Stimulated activated naive B cell treated with anti-CD40 and anti-IgM and Interleukin-4, amounts not matched to agents 10 μg/mL and 1 μg/mL and 100 μg/mL, for 72 hours (primary cell): ENCODE measurements at regions not wholly inside any gene's neighbourhood (a gene's known extent, or its start where the extent isn't known, plus 50 kb on each side); places are given as distances from the start of the nearest gene placed in this dataset.

Source experiments
- ATAC-seq, 2 donors: fragments of 150-1000 bp; cut with Tn5 transposase; replicated peaks; 2 replicates each; pipeline ENCODE4 v1.10.0; 2021; ENCODE audit warnings: moderate library complexity in 1 of 2
- DNase-seq: peaks from one replicate; pipeline ENCODE4 v3.0.0; 2021
- H3K27ac Mint-ChIP-seq: one replicate; pipeline ENCODE4 v1.8.0; 2022; ENCODE audit warnings: mild to moderate bottlenecking, mixed read lengths
- H3K27me3 Mint-ChIP-seq, 2 donors: one replicate each; pipeline ENCODE4 v1.8.0; 2022; ENCODE audit warnings: mixed read lengths in 2 of 2
- H3K36me3 Mint-ChIP-seq, 2 donors: one replicate each; pipeline ENCODE4 v1.8.0; 2022; ENCODE audit warnings: mixed read lengths in 2 of 2, mild to moderate bottlenecking in 1 of 2
- H3K4me1 Mint-ChIP-seq, 2 donors: one replicate each; pipeline ENCODE4 v1.8.0; 2022; ENCODE audit warnings: mixed read lengths in 2 of 2, mild to moderate bottlenecking in 1 of 2
- H3K4me3 Mint-ChIP-seq, 2 donors: one replicate each; pipeline ENCODE4 v1.8.0; 2022; ENCODE audit warnings: mild to moderate bottlenecking in 2 of 2, mixed read lengths in 2 of 2, moderate library complexity in 1 of 2
- H3K9me3 Mint-ChIP-seq, 2 donors: one replicate each; pipeline ENCODE4 v1.8.0; 2022; ENCODE audit warnings: mixed read lengths in 2 of 2, mild to moderate bottlenecking in 1 of 2

GRCh38 chr15:87118846-87119245 lies 1039.2 kb downstream of the AGBL1 start:
- ATAC-seq: no peak

GRCh38 chr15:87118435-87118834 lies 1038.8 kb downstream of the AGBL1 start:
- no peak for DNase-seq
- ATAC-seq: no peak
- no peak overlapping the region for H3K4me3 Mint-ChIP-seq
- no peaks in the 10 kb centered on the region for H3K4me1 Mint-ChIP-seq
- no peaks in the 10 kb centered on the region for H3K27me3 Mint-ChIP-seq
- H3K9me3 Mint-ChIP-seq: peaks cover 0 to 7% of the 10 kb centered on the region in 2 donors
- no peak overlapping the region for H3K27ac Mint-ChIP-seq
- no peaks in the 10 kb centered on the region for H3K36me3 Mint-ChIP-seq

More at GRCh38 chr15:87118846-87119245, 1039.2 kb downstream of the AGBL1 start:
- H3K9me3 Mint-ChIP-seq: peaks cover 0 to 7% of the 10 kb centered on the region in 2 donors
- no peaks in the 10 kb centered on the region for H3K27me3 Mint-ChIP-seq
- H3K27ac Mint-ChIP-seq: no peak overlapping the region
- H3K4me3 Mint-ChIP-seq: no peak overlapping the region
- no peaks in the 10 kb centered on the region for H3K4me1 Mint-ChIP-seq
- DNase-seq: no peak
- H3K36me3 Mint-ChIP-seq: no peaks in the 10 kb centered on the region

- DNase-seq: no peak
- H3K9me3 Mint-ChIP-seq: peaks cover 0 to 4% of the 10 kb centered on the region in 2 donors
- no peak overlapping the region for H3K27ac Mint-ChIP-seq
- H3K36me3 Mint-ChIP-seq: no peaks in the 10 kb centered on the region
- H3K4me3 Mint-ChIP-seq: no peak overlapping the region
- H3K27me3 Mint-ChIP-seq: no peaks in the 10 kb centered on the region
- H3K4me1 Mint-ChIP-seq: no peaks in the 10 kb centered on the region
- no peak for ATAC-seq
Observed at GRCh38 chr15:87115795-87116194, 1036.1 kb downstream of the AGBL1 start.

GRCh38 chr15:87099916-87100315 lies 1020.2 kb downstream of the AGBL1 start:
- H3K36me3 Mint-ChIP-seq: no peaks in the 10 kb centered on the region
- ATAC-seq (no peak), DNase-seq (no peak)
- no peaks in the 10 kb centered on the region for H3K4me1 Mint-ChIP-seq
- H3K27ac Mint-ChIP-seq: no peak overlapping the region
- H3K9me3 Mint-ChIP-seq: peaks cover 7 to 9% of the 10 kb centered on the region in 2 donors
- H3K27me3 Mint-ChIP-seq: no peaks in the 10 kb centered on the region
- no peak overlapping the region for H3K4me3 Mint-ChIP-seq

- H3K36me3 Mint-ChIP-seq: no peaks in the 10 kb centered on the region
- DNase-seq: no peak
- H3K9me3 Mint-ChIP-seq: peaks cover 4 to 6% of the 10 kb centered on the region in 2 donors
- no peak overlapping the region for H3K27ac Mint-ChIP-seq
- H3K27me3 Mint-ChIP-seq: no peaks in the 10 kb centered on the region
- no peak for ATAC-seq
- H3K4me3 Mint-ChIP-seq: no peak overlapping the region
- H3K4me1 Mint-ChIP-seq: no peaks in the 10 kb centered on the region
Observed at GRCh38 chr15:87089551-87089950, 1009.9 kb downstream of the AGBL1 start.

- H3K36me3 Mint-ChIP-seq: no peaks in the 10 kb centered on the region
- H3K4me3 Mint-ChIP-seq: no peak overlapping the region
- ATAC-seq: no peak
- DNase-seq: no peak
- H3K27me3 Mint-ChIP-seq: no peaks in the 10 kb centered on the region
- no peak overlapping the region for H3K27ac Mint-ChIP-seq
- peaks cover 5 to 10% of the 10 kb centered on the region in 2 donors for H3K9me3 Mint-ChIP-seq
- no peaks in the 10 kb centered on the region for H3K4me1 Mint-ChIP-seq
Observed at GRCh38 chr15:87083201-87083600, 1003.5 kb downstream of the AGBL1 start.

GRCh38 chr15:87082581-87082980 lies 1002.9 kb downstream of the AGBL1 start:
- H3K4me1 Mint-ChIP-seq: no peaks in the 10 kb centered on the region
- no peak for DNase-seq
- no peak overlapping the region for H3K27ac Mint-ChIP-seq
- no peak for ATAC-seq
- H3K4me3 Mint-ChIP-seq: no peak overlapping the region
- no peaks in the 10 kb centered on the region for H3K36me3 Mint-ChIP-seq
- H3K9me3 Mint-ChIP-seq: peaks cover 5 to 10% of the 10 kb centered on the region in 2 donors
- H3K27me3 Mint-ChIP-seq: no peaks in the 10 kb centered on the region

- Mint-ChIP-seq H3K27me3 (no peaks in the 10 kb centered on the region), H3K27ac (no peak overlapping the region), H3K4me3 (no peak overlapping the region), H3K9me3 (peaks cover 4 to 10% of the 10 kb centered on the region in 2 donors), H3K36me3 (no peaks in the 10 kb centered on the region), H3K4me1 (no peaks in the 10 kb centered on the region)
- ATAC-seq (no peak), DNase-seq (no peak)
Observed at GRCh38 chr15:87080547-87080946, 1000.9 kb downstream of the AGBL1 start.
